ENCODE measurements at regions not wholly inside any gene's neighbourhood (a gene's known extent, or its start where the extent isn't known, plus 50 kb on each side); places are given as distances from the start of the nearest gene placed in this dataset.

- TF ChIP-seq CTCF (IDR thresholded peaks at IDR 0.05) (no peak), POLR2A (IDR thresholded peaks at IDR 0.05) (no peak)
Observed at GRCh38 chr16:62261760-62262159, 225.5 kb upstream of the CDH8 start.

Measured in thyroid gland (tissue), 4 donors.